Loucy (cell line): ENCODE measurements at regions not wholly inside any gene's neighbourhood (a gene's known extent, or its start where the extent isn't known, plus 50 kb on each side); places are given as distances from the start of the nearest gene placed in this dataset.

Source experiments
- EZH2phosphoT487 ChIP-seq: fragments of 200-600 bp; IDR thresholded peaks from 2 replicates; pipeline ENCODE4 v1.6.1; 2018; ENCODE audit warnings: antibody characterized with exemption, mild to moderate bottlenecking, moderate library complexity, borderline replicate concordance
- TF ChIP-seq, protein P1 (sequence below): fragments of 200-600 bp; sonication (generic); conservative IDR thresholded peaks from 2 replicates; pipeline ENCODE4 v1.5.1; 2014; ENCODE audit warnings: mild to moderate bottlenecking, antibody characterized with exemption, low read length

DNA sequence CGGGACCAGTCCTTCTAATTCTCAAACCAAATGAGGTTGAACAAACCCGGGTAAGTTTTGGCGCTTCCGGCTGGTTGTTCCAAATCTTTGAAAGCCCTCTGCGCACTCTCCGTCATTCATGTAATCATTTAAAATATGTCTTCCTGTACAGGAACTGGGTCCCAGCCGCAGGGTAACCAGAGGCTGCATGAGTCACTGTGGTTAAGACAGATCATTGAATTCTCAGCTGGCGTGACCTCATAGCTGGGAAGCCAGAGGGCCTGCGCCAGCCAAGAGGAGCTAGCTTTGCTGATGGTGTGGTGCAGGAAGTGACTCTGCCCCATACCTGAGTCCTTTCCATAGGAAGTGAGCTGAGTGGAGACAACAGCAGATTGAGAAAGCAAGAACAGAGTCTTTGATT is 135.2 kb downstream of the TSHZ3 start:
- no peak for TF ChIP-seq EZH2phosphoT487
- TF ChIP-seq, protein P1, sequence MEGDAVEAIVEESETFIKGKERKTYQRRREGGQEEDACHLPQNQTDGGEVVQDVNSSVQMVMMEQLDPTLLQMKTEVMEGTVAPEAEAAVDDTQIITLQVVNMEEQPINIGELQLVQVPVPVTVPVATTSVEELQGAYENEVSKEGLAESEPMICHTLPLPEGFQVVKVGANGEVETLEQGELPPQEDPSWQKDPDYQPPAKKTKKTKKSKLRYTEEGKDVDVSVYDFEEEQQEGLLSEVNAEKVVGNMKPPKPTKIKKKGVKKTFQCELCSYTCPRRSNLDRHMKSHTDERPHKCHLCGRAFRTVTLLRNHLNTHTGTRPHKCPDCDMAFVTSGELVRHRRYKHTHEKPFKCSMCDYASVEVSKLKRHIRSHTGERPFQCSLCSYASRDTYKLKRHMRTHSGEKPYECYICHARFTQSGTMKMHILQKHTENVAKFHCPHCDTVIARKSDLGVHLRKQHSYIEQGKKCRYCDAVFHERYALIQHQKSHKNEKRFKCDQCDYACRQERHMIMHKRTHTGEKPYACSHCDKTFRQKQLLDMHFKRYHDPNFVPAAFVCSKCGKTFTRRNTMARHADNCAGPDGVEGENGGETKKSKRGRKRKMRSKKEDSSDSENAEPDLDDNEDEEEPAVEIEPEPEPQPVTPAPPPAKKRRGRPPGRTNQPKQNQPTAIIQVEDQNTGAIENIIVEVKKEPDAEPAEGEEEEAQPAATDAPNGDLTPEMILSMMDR, result no peak
